ENCODE measurements at regions not wholly inside any gene's neighbourhood (a gene's known extent, or its start where the extent isn't known, plus 50 kb on each side); places are given as distances from the start of the nearest gene placed in this dataset.
"Not testable (repeated sequence)": the region's sequence is repeated elsewhere in the genome, so short reads cannot be mapped to it uniquely, and the experiment has no call there.

DNA sequence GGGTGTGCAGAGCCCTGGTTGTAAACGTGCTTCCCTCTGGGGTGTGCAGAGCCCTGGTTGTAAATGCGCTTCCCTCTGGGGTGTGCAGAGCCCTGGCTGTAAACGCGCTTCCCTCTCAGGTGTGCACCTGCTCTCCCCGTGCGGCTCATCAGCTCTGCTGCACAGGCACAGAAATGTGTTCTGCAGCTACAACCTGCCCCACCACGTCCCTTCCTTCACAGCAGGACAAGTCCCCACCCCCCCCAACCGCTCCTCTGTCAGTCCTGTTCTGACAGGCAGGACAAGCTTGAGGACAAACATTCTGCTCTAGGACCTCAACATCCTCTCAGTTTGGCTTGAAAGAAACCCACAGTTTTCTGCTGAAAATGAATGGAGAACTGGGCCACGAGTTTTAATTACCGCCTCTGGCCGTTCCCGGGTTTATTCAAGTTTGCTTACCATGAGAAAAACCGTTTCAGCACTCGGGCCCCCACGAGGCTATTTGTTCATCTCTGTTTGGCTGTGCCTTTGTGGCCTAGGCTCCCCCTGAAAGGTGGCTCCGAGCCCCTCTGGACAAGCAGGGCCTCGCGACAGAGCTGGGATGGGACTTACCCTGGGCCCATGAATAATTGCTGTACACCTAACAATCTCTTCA lies 81.0 kb upstream of the ASB18 start:
- no peak for DNase-seq (ENCODE audit: low read depth, low spot score)
- no peak overlapping the region for H3K4me3 ChIP-seq (ENCODE audit: low read length)

GRCh38 chr2:236346366-236346765 lies 82.2 kb upstream of the ASB18 start:
- no peak overlapping the region for H3K4me3 ChIP-seq (ENCODE audit: low read length)
- no peak for DNase-seq (ENCODE audit: low read depth, low spot score)

DNA sequence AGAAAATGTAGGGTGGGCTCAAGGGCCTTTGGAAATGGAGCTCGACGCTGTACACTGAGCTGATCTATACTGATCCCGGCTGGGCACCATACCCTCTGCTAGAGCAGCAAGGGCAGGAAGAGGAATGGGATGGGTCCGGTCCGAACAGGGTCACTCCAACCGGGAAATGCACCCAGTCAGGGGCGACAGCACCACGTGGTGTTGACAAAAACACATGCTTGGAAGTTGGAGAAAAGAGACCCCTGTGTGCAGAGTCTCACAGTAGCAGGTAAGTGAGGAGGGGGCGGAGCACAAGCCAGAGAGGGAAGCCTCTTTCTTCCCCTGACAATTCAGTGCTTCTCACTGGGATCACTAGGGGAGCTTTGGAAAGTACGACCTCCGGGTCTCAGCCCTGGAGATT lies 84.1 kb upstream of the ASB18 start:
- no peak for DNase-seq (ENCODE audit: low read depth, low spot score)
- H3K4me3 ChIP-seq (ENCODE audit: low read length) = no peak overlapping the region

DNA sequence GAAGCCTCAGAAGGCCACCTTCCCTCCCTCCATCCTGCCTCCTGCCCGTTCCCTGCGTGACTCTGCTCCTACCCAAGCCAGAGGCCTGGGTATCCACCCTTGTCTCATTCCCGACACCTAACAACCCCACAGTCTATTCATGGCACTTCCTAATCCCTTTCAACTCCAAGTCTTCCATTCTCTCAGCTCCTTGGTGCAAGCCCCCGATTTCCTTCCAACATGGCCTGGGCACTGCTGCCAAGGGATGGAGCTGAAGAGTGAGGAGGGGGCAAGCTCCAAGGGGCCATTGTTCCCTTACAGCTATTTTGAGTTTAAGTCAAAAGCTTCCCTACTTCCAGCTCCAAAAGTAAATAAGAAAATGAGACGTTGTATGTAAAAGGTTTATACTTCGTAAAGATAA lies 84.8 kb upstream of the ASB18 start:
- DNase-seq (ENCODE audit: low read depth, low spot score) = no peak
- H3K4me3 ChIP-seq (ENCODE audit: low read length) = no peak overlapping the region

GRCh38 chr2:236350426-236350825 lies 86.2 kb upstream of the ASB18 start:
- no peak overlapping the region for H3K4me3 ChIP-seq (ENCODE audit: low read length)
- no peak for DNase-seq (ENCODE audit: low read depth, low spot score)

GRCh38 chr2:236351966-236352525 lies 87.8 kb upstream of the ASB18 start:
- DNase-seq (ENCODE audit: low read depth, low spot score) = no peak

GRCh38 chr2:236352761-236353593 lies 88.8 kb upstream of the ASB18 start:
- no peak overlapping the region for H3K4me3 ChIP-seq (ENCODE audit: low read length)
- DNase-seq (ENCODE audit: low read depth, low spot score) = peak; percentile 39

More at GRCh38 chr2:236351966-236352525, 87.8 kb upstream of the ASB18 start:
- no peak overlapping the region for H3K4me3 ChIP-seq (ENCODE audit: low read length)

DNA sequence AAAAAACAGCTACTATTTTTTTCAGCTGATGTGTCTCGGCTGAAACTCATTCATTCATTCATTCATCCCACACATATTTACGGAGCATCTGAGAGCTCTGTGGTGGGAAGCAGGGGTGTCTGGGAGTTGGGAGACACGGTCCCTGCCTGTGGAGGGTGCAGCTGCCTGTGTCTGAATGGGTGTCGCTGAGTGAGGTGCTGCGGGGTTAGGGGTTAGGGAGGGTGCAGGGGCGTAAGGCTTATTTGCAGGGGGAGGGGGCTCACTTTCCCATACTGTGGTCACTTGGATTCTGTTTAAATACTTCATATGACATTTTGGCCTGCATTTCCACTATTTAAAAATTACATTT lies 89.4 kb upstream of the ASB18 start:
- H3K4me3 ChIP-seq (ENCODE audit: low read length) = no peak overlapping the region
- no peak for DNase-seq (ENCODE audit: low read depth, low spot score)

- DNase-seq (ENCODE audit: low read depth, low spot score) = no peak
- H3K4me3 ChIP-seq (ENCODE audit: low read length) = no peak overlapping the region
These were observed 90.1 kb upstream of the ASB18 start for GRCh38 chr2:236354056-236354940.

DNA sequence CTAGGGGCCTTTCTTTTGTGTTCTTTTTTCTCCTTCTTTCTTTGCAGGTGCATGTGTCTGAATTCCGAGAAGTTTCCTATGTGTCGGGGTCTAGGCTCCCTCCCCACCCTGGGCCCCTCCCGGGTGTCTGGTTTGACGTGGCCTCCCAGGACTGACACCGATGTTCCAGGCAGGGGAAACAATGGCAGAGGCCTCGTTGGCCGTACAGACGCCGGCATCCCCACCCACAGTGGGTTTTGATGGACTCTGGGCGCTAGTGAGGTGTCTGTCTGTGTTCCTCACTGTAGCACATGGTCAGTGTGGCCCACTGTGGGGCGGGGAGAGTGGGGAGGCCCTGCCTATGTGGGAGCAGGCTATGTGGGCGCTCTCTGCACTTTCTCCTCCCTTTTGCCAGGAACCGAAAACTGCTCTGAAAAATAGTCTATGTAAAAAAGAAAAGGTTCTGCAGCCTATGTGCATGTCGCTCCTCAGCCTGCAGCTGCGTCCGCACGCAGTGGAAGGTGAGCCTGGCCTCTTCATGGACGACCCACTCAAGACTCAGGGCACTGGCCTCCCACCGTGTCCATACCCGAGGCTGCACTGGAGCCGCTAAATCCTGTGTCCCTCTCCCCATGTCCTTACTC lies 90.9 kb upstream of the ASB18 start:
- no peak for DNase-seq (ENCODE audit: low read depth, low spot score)
- H3K4me3 ChIP-seq (ENCODE audit: low read length) = no peak overlapping the region

DNA sequence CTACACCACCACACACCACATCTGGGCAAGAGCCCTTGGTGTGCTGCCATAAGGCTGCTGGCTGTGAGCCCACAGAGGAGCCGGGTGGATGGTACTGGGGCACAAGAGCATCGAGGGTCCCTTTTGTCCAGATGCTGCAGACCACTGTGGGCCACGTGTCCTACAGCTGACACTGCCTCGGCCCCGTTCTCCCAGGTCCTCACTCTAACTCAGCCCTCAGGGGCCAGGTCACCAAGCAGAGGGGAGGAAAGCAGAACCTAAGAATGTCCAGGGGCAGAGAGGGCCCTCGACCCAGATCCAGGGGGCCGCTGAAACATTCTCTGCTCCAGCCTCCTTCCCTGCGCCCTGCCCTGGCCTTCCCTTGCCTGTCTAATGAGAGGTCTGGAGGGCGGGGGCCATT lies 91.7 kb upstream of the ASB18 start:
- no peak overlapping the region for H3K4me3 ChIP-seq (ENCODE audit: low read length)
- no peak for DNase-seq (ENCODE audit: low read depth, low spot score)

DNA sequence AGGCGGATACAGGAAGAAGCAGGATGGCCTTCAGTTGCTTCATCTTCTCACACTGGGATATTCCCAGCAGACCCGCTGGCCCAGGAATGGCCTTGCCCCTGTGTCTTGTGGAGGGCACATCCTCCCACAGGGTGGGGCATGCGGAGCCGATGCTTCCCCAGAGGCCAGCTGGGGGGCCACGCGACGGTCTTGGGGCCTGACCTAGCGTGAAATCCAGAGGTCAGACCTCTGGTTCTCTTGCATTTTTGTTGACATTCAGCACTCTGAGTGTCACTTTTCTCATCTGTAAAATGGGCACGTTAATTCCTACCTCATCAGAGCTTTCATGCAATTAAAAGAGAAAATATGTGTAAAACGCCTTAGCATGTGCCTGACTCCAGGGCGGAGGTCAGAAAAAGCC lies 92.1 kb upstream of the ASB18 start:
- not testable (repeated sequence) for DNase-seq (ENCODE audit: low read depth, low spot score); H3K4me3 ChIP-seq (ENCODE audit: low read length)

DNA sequence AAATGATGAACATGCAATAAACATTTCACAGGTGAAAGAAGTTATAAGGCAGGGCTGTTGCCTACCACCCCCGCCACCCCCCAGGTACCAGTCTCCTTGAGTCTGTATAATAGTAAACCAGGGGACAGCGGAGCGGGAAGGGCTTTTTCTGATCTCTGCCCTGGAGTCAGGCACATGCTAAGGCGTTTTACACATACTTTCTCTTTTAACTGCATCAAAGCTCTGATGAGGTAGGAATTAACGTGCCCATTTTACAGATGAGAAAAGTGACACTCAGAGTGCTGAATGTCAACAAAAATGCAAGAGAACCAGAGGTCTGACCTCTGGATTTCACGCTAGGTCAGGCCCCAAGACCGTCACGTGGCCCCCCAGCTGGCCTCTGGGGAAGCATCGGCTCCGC lies 94.3 kb upstream of the ASB18 start:
- not testable (repeated sequence) for DNase-seq (ENCODE audit: low read depth, low spot score); H3K4me3 ChIP-seq (ENCODE audit: low read length)

GRCh38 chr2:236359426-236360045 lies 95.3 kb upstream of the ASB18 start:
- H3K4me3 ChIP-seq (ENCODE audit: low read length) = no peak overlapping the region
- DNase-seq (ENCODE audit: low read depth, low spot score) = no peak

GRCh38 chr2:236360496-236360895 lies 96.3 kb upstream of the ASB18 start:
- DNase-seq (ENCODE audit: low read depth, low spot score) = no peak
- no peak overlapping the region for H3K4me3 ChIP-seq (ENCODE audit: low read length)

DNA sequence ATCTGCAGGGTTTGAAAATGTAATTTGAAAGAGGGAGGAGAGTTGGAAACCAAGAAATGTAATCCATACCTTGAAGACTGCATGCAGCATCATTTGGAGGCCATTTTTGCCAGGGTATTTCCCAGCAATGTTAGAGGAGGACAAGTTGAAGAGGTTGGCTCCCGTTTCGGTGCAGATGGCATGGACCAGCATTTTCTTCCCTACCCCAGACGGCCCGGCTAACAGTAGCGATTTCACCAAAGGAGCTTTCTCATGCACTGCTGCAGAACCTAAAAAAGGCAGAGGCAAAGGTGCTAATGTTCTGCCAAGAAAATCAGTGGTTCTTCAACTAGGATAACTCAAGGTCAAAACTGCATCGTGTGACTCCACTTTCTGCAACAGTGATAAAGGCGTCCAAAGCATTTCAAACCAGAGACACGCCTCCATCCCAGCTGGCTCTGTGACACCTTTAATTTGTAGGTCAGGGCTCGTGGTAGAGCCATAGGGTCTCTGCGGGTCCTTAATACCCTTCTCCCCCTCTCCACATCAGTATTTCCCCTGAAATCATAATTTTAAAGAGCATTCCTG lies 99.6 kb upstream of the ASB18 start:
- DNase-seq (ENCODE audit: low read depth, low spot score) = no peak
- H3K4me3 ChIP-seq (ENCODE audit: low read length) = no peak overlapping the region

DNA sequence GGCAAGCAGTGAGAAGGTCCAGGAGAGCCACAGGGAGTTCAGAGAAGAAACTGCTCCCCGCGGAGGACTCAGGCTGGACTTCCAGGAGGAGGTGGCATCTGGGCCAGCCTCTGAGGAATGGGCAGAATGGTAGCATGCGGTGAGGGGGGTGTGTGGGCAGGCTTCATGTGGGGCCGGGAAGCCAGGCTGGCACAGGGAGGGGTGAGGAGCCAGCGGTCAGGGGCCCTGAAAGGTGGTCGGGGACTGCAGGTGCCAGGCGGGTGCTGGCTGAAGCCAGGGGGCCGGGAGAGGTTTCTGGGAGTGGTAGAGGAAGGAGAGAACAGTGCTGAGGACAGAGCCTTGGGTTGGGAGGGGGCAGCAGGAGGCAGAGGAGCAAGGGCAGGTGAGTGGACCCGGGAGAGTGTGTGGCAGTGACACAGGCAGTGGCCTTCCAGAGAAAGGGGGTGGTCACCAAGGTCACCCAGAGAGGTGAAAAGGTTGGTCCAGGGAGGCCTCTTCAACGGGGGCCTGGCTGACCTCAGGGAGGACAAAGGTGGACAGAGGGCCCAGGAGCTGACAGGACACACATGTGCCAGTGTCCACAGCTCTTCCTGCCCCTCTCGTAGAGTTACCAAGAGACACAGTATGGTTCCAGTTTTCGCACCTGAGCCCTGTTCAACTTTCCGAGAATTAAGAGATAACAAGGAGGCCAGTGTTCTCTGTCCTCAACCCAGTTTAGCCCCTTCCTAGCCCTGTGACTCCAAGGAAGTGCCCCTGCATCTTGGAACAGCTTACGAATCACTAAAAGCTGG lies 101.2 kb upstream of the ASB18 start:
- DNase-seq (ENCODE audit: low read depth, low spot score) = no peak
- no peak overlapping the region for H3K4me3 ChIP-seq (ENCODE audit: low read length)

GRCh38 chr2:236366049-236366387 lies 101.8 kb upstream of the ASB18 start:
- no peak overlapping the region for H3K4me3 ChIP-seq (ENCODE audit: low read length)
- no peak for DNase-seq (ENCODE audit: low read depth, low spot score)
